Dendritic cell treated with granulocyte-macrophage colony-stimulating factor and Interleukin-4, amounts not matched to agents 40 ng/mL and 50 ng/mL, for 4 days (primary cell): ENCODE measurements at regions not wholly inside any gene's neighbourhood (a gene's known extent, or its start where the extent isn't known, plus 50 kb on each side); places are given as distances from the start of the nearest gene placed in this dataset.

ENCODE experiments used
- H3K27ac Mint-ChIP-seq: one replicate; pipeline ENCODE4 v1.8.0; 2022; ENCODE audit warnings: mild to moderate bottlenecking, mixed read lengths
- H3K27me3 Mint-ChIP-seq: one replicate; pipeline ENCODE4 v1.8.0; 2022; ENCODE audit warnings: mild to moderate bottlenecking, mixed read lengths
- H3K36me3 Mint-ChIP-seq: one replicate; pipeline ENCODE4 v1.8.0; 2022; ENCODE audit warnings: low read depth, mixed read lengths
- H3K4me1 Mint-ChIP-seq: one replicate; pipeline ENCODE4 v1.8.0; 2022; ENCODE audit warnings: low read depth, mixed read lengths
- H3K4me3 Mint-ChIP-seq: one replicate; pipeline ENCODE4 v1.8.0; 2022; ENCODE audit warnings: mild to moderate bottlenecking, moderate library complexity, mixed read lengths
- H3K9me3 Mint-ChIP-seq: one replicate; pipeline ENCODE4 v1.8.0; 2022; ENCODE audit warnings: mixed read lengths
- intact Hi-C: fragments of 100-400 bp; cut with micrococcal nuclease; formaldehyde crosslinking; loops from one replicate; pipeline ENCODE4 v1.15.0; 2022

GRCh38 chr17:5793157-5793556 is 208.8 kb upstream of the NLRP1 start:
- no peaks in the 10 kb centered on the region for H3K4me1 Mint-ChIP-seq
- intact Hi-C loops = no loop called here
- H3K27me3 Mint-ChIP-seq = peaks cover 10% of the 10 kb centered on the region
- H3K36me3 Mint-ChIP-seq = no peaks in the 10 kb centered on the region
- no peak overlapping the region for H3K4me3 Mint-ChIP-seq
- peaks cover 13% of the 10 kb centered on the region for H3K9me3 Mint-ChIP-seq
- H3K27ac Mint-ChIP-seq = no peak overlapping the region

DNA sequence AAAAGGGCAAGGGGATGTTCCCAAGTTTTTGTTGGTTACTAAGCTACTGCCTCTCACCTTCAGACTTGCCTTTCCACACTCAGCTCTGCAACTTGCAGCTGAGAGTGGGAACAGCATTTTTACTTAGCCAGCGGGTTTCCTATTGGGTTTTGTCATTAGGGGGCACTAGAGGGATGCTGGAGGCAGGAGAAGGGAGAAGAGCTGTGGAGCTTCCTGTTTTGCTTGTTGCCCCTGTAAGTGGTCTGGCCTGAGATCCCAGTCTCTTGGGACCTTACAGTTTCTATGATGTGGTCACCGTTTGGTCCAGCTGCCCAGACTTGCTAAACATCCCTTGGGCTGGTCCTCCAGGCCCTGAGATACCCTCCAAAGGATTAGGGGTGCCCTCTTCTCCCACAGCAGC is 209.6 kb upstream of the NLRP1 start:
- Mint-ChIP-seq H3K36me3 (no peaks in the 10 kb centered on the region), H3K4me1 (no peaks in the 10 kb centered on the region), H3K27me3 (peaks cover 11% of the 10 kb centered on the region), H3K27ac (no peak overlapping the region), H3K4me3 (no peak overlapping the region), H3K9me3 (peaks cover 13% of the 10 kb centered on the region)
- intact Hi-C loops = no loop called here

- Mint-ChIP-seq H3K4me1 (no peaks in the 10 kb centered on the region), H3K36me3 (no peaks in the 10 kb centered on the region), H3K4me3 (no peak overlapping the region), H3K9me3 (peaks cover 13% of the 10 kb centered on the region), H3K27ac (no peak overlapping the region), H3K27me3 (peaks cover 13% of the 10 kb centered on the region)
- intact Hi-C loops = no loop called here
Measured at GRCh38 chr17:5794385-5794784, 210.1 kb upstream of the NLRP1 start.

- Mint-ChIP-seq H3K4me3 (no peak overlapping the region), H3K9me3 (peaks cover 13% of the 10 kb centered on the region), H3K4me1 (no peaks in the 10 kb centered on the region), H3K27ac (no peak overlapping the region), H3K36me3 (no peaks in the 10 kb centered on the region), H3K27me3 (peaks cover 14% of the 10 kb centered on the region)
- intact Hi-C loops = no loop called here
Measured at GRCh38 chr17:5794881-5795506, 210.7 kb upstream of the NLRP1 start.

GRCh38 chr17:5797447-5798050 is 213.2 kb upstream of the NLRP1 start:
- intact Hi-C loops = no loop called here
- H3K27ac Mint-ChIP-seq = no peak overlapping the region
- H3K4me3 Mint-ChIP-seq = no peak overlapping the region
- H3K27me3 Mint-ChIP-seq = peaks cover 20% of the 10 kb centered on the region
- no peaks in the 10 kb centered on the region for H3K4me1 Mint-ChIP-seq
- peaks cover 10% of the 10 kb centered on the region for H3K9me3 Mint-ChIP-seq
- no peaks in the 10 kb centered on the region for H3K36me3 Mint-ChIP-seq

- H3K9me3 Mint-ChIP-seq = peaks cover 4% of the 10 kb centered on the region
- peaks cover 21% of the 10 kb centered on the region for H3K27me3 Mint-ChIP-seq
- H3K36me3 Mint-ChIP-seq = no peaks in the 10 kb centered on the region
- no peak overlapping the region for H3K27ac Mint-ChIP-seq
- H3K4me1 Mint-ChIP-seq = no peaks in the 10 kb centered on the region
- no peak overlapping the region for H3K4me3 Mint-ChIP-seq
- intact Hi-C loops = no loop called here
Measured at GRCh38 chr17:5798094-5798493, 213.8 kb upstream of the NLRP1 start.

DNA sequence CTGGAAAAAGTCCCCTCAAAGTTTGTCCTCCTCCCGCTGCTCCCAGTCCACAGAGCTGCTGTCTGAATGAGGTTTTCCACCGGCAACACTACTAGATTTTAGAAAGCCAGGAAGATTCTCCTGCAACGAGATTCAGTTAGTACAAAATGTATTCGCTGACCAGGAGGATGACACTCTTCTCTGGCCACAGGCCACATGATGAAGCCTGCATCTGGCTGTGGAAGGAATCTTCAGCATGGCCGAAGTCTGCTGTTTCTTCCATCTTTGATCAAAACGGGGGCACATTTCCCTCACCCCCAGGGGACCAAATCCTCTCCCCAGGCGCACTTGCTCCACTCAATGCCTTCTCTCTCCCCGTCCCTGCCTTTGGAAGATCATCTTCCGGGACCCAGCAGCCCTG is 215.8 kb upstream of the NLRP1 start:
- Mint-ChIP-seq H3K4me3 (no peak overlapping the region), H3K9me3 (no peaks in the 10 kb centered on the region), H3K4me1 (no peaks in the 10 kb centered on the region), H3K27me3 (peaks cover 21% of the 10 kb centered on the region), H3K27ac (no peak overlapping the region), H3K36me3 (no peaks in the 10 kb centered on the region)
- intact Hi-C loops = no loop called here

DNA sequence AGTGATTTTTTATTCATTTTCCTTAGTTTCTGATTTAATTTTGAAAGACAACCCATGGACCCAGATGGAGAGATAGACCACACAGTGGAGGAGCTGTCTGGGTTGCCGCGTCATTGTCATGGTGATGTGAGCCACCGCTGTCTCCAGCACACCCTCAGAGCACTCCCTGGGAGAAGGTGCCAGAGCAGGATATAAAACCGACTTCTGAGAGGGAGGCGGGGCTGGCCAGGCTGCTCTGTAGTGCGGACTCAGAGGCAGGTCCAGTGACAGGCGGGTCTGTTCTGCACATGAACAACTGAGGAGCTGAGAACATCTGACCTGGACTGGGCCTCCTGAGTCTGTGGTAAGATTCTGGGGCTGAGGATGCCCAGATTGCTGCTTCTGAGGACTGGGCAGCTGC is 216.3 kb upstream of the NLRP1 start:
- no peak overlapping the region for H3K4me3 Mint-ChIP-seq
- H3K27me3 Mint-ChIP-seq = peaks cover 21% of the 10 kb centered on the region
- H3K9me3 Mint-ChIP-seq = no peaks in the 10 kb centered on the region
- intact Hi-C loops = no loop called here
- H3K36me3 Mint-ChIP-seq = no peaks in the 10 kb centered on the region
- H3K27ac Mint-ChIP-seq = no peak overlapping the region
- no peaks in the 10 kb centered on the region for H3K4me1 Mint-ChIP-seq

- Mint-ChIP-seq H3K9me3 (peaks cover 6% of the 10 kb centered on the region), H3K4me1 (no peaks in the 10 kb centered on the region), H3K27me3 (peaks cover 16% of the 10 kb centered on the region), H3K27ac (no peak overlapping the region), H3K4me3 (no peak overlapping the region), H3K36me3 (no peaks in the 10 kb centered on the region)
- intact Hi-C loops = no loop called here
Measured at GRCh38 chr17:5804251-5804650, 219.9 kb upstream of the NLRP1 start.

- peaks cover 35% of the 10 kb centered on the region for H3K9me3 Mint-ChIP-seq
- no peak overlapping the region for H3K27ac Mint-ChIP-seq
- H3K4me3 Mint-ChIP-seq = no peak overlapping the region
- no peaks in the 10 kb centered on the region for H3K4me1 Mint-ChIP-seq
- H3K27me3 Mint-ChIP-seq = peaks cover 1% of the 10 kb centered on the region
- H3K36me3 Mint-ChIP-seq = no peaks in the 10 kb centered on the region
- intact Hi-C loops = no loop called here
Measured at GRCh38 chr17:5809056-5809455, 224.7 kb upstream of the NLRP1 start.

- no peaks in the 10 kb centered on the region for H3K36me3 Mint-ChIP-seq
- H3K9me3 Mint-ChIP-seq = peaks cover 35% of the 10 kb centered on the region
- H3K27me3 Mint-ChIP-seq = peaks cover 1% of the 10 kb centered on the region
- no peaks in the 10 kb centered on the region for H3K4me1 Mint-ChIP-seq
- no peak overlapping the region for H3K27ac Mint-ChIP-seq
- intact Hi-C loops = no loop called here
- no peak overlapping the region for H3K4me3 Mint-ChIP-seq
Measured at GRCh38 chr17:5809580-5810188, 225.4 kb upstream of the NLRP1 start.

DNA sequence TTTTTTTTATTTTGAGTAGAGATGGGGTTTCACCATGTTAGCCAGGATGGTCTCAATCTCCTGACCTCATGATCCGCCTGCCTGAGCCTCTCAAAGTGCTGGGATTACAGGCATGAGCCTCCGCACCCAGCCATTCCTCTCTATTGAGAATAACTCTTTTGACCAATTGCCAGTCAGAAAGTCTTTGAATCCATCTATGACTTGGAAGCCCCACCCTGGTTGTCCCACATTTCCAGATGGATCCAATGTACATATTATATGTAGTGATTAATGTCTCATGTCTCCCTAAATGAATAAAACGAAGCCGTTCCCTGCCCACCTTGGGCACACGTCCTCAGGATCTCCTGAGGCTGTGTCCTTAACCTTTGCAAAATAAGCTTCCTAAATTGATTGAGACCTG is 228.3 kb upstream of the NLRP1 start:
- peaks cover 7% of the 10 kb centered on the region for H3K27me3 Mint-ChIP-seq
- H3K4me3 Mint-ChIP-seq = no peak overlapping the region
- H3K36me3 Mint-ChIP-seq = no peaks in the 10 kb centered on the region
- intact Hi-C loops = no loop called here
- peaks cover 35% of the 10 kb centered on the region for H3K9me3 Mint-ChIP-seq
- H3K27ac Mint-ChIP-seq = no peak overlapping the region
- no peaks in the 10 kb centered on the region for H3K4me1 Mint-ChIP-seq

DNA sequence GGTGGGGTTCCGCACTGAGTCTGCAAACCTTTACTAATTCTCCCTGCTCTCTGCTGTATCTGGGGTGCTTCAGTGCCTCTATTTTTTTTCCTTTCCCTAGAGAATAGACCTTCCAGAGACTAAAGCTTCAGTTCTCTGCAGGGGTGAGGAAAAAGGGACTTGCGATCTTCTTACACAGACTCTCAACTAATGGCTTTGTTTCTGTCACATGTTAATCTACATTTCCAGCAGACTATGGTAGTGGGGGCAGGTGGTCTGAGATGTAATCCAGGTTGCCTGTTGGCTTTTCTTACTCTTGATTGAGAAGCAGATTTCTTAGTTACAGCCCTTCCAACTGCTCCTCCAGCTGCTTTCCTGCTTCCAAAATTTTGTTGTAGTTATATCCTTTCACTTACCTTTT is 229.0 kb upstream of the NLRP1 start:
- Mint-ChIP-seq H3K4me1 (no peaks in the 10 kb centered on the region), H3K4me3 (no peak overlapping the region), H3K27ac (no peak overlapping the region), H3K27me3 (peaks cover 10% of the 10 kb centered on the region), H3K9me3 (peaks cover 35% of the 10 kb centered on the region), H3K36me3 (no peaks in the 10 kb centered on the region)
- intact Hi-C loops = no loop called here

- H3K4me3 Mint-ChIP-seq = no peak overlapping the region
- H3K9me3 Mint-ChIP-seq = peaks cover 18% of the 10 kb centered on the region
- H3K4me1 Mint-ChIP-seq = no peaks in the 10 kb centered on the region
- intact Hi-C loops = no loop called here
- H3K36me3 Mint-ChIP-seq = no peaks in the 10 kb centered on the region
- no peak overlapping the region for H3K27ac Mint-ChIP-seq
- H3K27me3 Mint-ChIP-seq = peaks cover 11% of the 10 kb centered on the region
Measured at GRCh38 chr17:5815396-5815795, 231.1 kb upstream of the NLRP1 start.
